ENCODE measurements at regions not wholly inside any gene's neighbourhood (a gene's known extent, or its start where the extent isn't known, plus 50 kb on each side); places are given as distances from the start of the nearest gene placed in this dataset.

DNA sequence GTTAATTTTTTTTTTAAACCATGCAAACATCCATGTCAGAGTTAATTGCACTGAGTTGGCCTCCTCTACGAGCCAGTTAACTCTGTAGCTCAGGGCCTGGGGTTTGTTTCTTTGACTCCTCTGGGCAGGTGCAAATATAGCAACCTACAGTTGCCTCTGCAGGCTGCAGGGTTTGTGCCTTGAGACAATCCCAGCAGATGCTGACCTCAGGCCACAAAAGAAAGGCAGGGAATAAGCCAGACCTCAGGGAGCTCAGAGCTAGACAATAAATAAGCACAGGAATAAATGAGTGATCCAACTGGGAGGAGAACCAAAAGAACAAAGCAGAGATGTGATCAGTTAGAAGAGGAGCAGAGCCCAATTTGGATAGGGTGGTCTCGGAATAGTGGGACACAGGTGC, 390.8 kb downstream of the SHANK2 start:
- no peak overlapping the region for H3K27ac ChIP-seq (ENCODE audit: low read depth, low read length)
- H3K9me3 ChIP-seq (ENCODE audit: control insufficient read depth, insufficient read depth, low read length) = no peaks in the 10 kb centered on the region
- no peaks in the 10 kb centered on the region for H3K27me3 ChIP-seq (ENCODE audit: control insufficient read depth, insufficient read depth, low read length)
- 60% methylated on average over 2 of the region's 2 CpGs for WGBS (ENCODE audit: insufficient coverage)
- no peak overlapping the region for H3K4me3 ChIP-seq (ENCODE audit: low read depth, low read length)
- H3K4me1 ChIP-seq (ENCODE audit: control insufficient read depth, insufficient read depth, low read length) = peaks cover 17% of the 10 kb centered on the region
- no peaks in the 10 kb centered on the region for H3K36me3 ChIP-seq (ENCODE audit: control insufficient read depth, insufficient read depth, low read length)
- peak in 1 of 6 donors; percentile 47 for DNase-seq (ENCODE audit: low read depth in 4 of 6, low spot score in 6 of 6)

DNA sequence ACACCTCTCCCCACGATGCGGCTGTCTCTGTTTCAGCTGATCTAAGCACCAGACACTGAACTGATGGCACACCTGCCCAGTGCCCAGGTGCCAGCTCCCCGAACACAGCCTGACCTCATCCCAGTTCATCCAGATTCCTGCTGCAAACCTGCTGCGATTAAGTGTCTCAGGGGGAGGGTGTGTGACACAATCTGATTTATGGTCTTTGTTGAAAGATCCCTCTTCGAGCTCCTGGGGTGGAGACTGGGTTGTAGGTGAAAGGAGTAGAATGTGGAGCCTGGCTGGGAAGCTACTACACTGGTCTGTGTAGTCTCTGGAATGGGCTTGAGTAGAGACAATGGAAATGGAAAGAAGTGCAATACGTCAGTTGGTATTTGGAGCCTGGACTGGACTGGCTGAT, 390.3 kb downstream of the SHANK2 start:
- WGBS (ENCODE audit: insufficient coverage) = 62% methylated on average over 6 of the region's 6 CpGs
- Histone ChIP-seq H3K27me3 (ENCODE audit: control insufficient read depth, insufficient read depth, low read length) (no peaks in the 10 kb centered on the region), H3K4me1 (ENCODE audit: control insufficient read depth, insufficient read depth, low read length) (peaks cover 18% of the 10 kb centered on the region), H3K36me3 (ENCODE audit: control insufficient read depth, insufficient read depth, low read length) (no peaks in the 10 kb centered on the region), H3K27ac (ENCODE audit: low read depth, low read length) (no peak overlapping the region), H3K4me3 (ENCODE audit: low read depth, low read length) (no peak overlapping the region), H3K9me3 (ENCODE audit: control insufficient read depth, insufficient read depth, low read length) (no peaks in the 10 kb centered on the region)
- no peak for DNase-seq (ENCODE audit: low read depth in 4 of 6, low spot score in 6 of 6)

DNA sequence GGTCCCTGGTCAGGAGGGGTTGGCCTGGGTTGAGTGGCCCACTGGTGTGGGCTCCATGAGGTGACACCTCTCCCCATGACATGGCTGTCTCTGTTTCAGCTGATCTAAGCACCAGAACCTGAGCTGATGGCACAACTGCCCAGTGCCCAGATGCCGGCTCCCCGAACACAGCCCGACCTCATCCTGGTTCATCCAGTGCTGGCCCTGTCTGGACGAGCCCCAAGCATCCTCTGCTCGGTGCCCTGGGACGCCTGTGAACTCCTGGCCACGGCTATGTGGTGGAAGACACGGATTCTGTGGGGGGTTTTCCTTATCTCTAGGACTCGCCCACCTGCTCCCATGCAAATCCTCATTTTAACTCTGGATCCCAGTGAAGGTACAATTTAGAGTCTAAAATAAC, 389.2 kb downstream of the SHANK2 start:
- Histone ChIP-seq H3K9me3 (ENCODE audit: control insufficient read depth, insufficient read depth, low read length) (no peaks in the 10 kb centered on the region), H3K27ac (ENCODE audit: low read depth, low read length) (no peak overlapping the region), H3K4me3 (ENCODE audit: low read depth, low read length) (no peak overlapping the region), H3K36me3 (ENCODE audit: control insufficient read depth, insufficient read depth, low read length) (no peaks in the 10 kb centered on the region), H3K27me3 (ENCODE audit: control insufficient read depth, insufficient read depth, low read length) (no peaks in the 10 kb centered on the region), H3K4me1 (ENCODE audit: control insufficient read depth, insufficient read depth, low read length) (peaks cover 22% of the 10 kb centered on the region)
- 97% methylated on average over 6 of the region's 9 CpGs for WGBS (ENCODE audit: insufficient coverage)
- no peak for DNase-seq (ENCODE audit: low read depth in 4 of 6, low spot score in 6 of 6)

DNA sequence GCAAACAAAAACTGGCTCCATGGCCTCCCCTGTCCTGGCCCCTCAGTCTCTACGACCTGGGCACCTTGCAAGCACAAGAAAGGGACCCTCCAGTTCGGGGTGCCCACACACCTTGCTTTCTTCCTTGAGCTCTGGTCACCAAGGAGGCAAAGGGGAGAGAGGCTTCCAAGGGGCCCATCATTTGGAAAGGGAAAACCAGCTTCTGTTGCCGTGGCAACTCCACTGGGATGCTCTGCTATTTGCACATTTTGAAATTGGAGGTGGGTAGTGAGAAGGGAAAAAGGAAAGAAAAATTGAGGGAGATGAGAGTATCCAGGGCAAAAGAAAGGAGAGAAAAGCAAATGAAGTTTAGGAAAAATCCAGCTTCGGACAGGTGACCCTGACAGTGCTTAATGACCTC, 388.4 kb downstream of the SHANK2 start:
- 56% methylated on average over 4 of the region's 4 CpGs for WGBS (ENCODE audit: insufficient coverage)

DNA sequence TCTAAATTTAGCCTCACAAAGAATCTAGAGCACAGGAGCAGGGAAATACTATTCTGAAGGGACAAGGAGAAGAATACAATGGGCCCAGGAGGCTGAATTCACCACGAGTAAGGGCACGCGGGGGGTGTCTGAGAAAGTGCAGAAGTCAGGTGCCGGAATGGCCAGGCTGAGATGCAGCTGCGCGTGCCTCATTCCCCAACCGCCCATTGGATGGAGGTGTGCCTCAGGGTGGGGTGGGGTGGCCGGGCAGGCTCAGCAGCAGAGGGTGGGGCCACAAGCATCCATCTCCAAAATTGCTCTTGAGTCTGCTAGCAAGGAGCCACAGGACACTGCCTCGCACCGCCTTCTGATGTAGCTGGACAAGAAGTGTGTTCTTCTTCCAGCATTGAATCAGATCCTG, 387.0 kb downstream of the SHANK2 start:
- Histone ChIP-seq H3K9me3 (ENCODE audit: control insufficient read depth, insufficient read depth, low read length) (no peaks in the 10 kb centered on the region), H3K27me3 (ENCODE audit: control insufficient read depth, insufficient read depth, low read length) (no peaks in the 10 kb centered on the region), H3K27ac (ENCODE audit: low read depth, low read length) (no peak overlapping the region), H3K4me1 (ENCODE audit: control insufficient read depth, insufficient read depth, low read length) (peaks cover 26% of the 10 kb centered on the region), H3K4me3 (ENCODE audit: low read depth, low read length) (no peak overlapping the region), H3K36me3 (ENCODE audit: control insufficient read depth, insufficient read depth, low read length) (no peaks in the 10 kb centered on the region)
- DNase-seq (ENCODE audit: low read depth in 4 of 6, low spot score in 6 of 6) = no peak
- 89% methylated on average over 10 of the region's 10 CpGs for WGBS (ENCODE audit: insufficient coverage)

More for the DNA sequence above, 388.4 kb downstream of the SHANK2 start:
- no peaks in the 10 kb centered on the region for H3K27me3 ChIP-seq (ENCODE audit: control insufficient read depth, insufficient read depth, low read length)
- H3K27ac ChIP-seq (ENCODE audit: low read depth, low read length) = no peak overlapping the region
- no peaks in the 10 kb centered on the region for H3K36me3 ChIP-seq (ENCODE audit: control insufficient read depth, insufficient read depth, low read length)
- H3K4me3 ChIP-seq (ENCODE audit: low read depth, low read length) = no peak overlapping the region
- no peaks in the 10 kb centered on the region for H3K9me3 ChIP-seq (ENCODE audit: control insufficient read depth, insufficient read depth, low read length)
- DNase-seq (ENCODE audit: low read depth in 4 of 6, low spot score in 6 of 6) = peak in 2 of 6 donors; percentile 56 to 78
- peaks cover 26% of the 10 kb centered on the region for H3K4me1 ChIP-seq (ENCODE audit: control insufficient read depth, insufficient read depth, low read length)

DNA sequence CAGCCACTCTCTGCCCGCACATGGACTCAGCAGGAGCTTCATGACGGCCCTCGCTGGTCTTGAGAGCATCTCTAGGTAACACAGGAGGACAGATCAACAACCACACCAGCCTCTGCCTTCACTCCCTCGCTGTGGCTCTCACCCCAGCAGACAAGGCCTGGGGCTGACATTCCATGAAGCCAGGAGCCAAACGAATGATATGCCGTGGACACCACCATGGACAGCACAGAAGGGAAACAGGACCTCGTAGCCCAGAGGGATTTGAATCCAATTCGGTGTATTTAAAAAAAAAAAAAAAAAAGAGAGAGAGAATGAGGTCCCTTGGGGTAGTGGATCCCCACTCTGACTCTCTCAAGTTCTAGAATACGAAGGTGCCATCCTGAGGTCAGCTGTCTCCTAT, 385.5 kb downstream of the SHANK2 start:
- no peaks in the 10 kb centered on the region for H3K27me3 ChIP-seq (ENCODE audit: control insufficient read depth, insufficient read depth, low read length)
- no peaks in the 10 kb centered on the region for H3K36me3 ChIP-seq (ENCODE audit: control insufficient read depth, insufficient read depth, low read length)
- H3K27ac ChIP-seq (ENCODE audit: low read depth, low read length) = no peak overlapping the region
- no peaks in the 10 kb centered on the region for H3K9me3 ChIP-seq (ENCODE audit: control insufficient read depth, insufficient read depth, low read length)
- DNase-seq (ENCODE audit: low read depth in 4 of 6, low spot score in 6 of 6) = no peak
- 86% methylated on average over 8 of the region's 9 CpGs for WGBS (ENCODE audit: insufficient coverage)
- H3K4me3 ChIP-seq (ENCODE audit: low read depth, low read length) = no peak overlapping the region
- H3K4me1 ChIP-seq (ENCODE audit: control insufficient read depth, insufficient read depth, low read length) = peaks cover 20% of the 10 kb centered on the region

DNA sequence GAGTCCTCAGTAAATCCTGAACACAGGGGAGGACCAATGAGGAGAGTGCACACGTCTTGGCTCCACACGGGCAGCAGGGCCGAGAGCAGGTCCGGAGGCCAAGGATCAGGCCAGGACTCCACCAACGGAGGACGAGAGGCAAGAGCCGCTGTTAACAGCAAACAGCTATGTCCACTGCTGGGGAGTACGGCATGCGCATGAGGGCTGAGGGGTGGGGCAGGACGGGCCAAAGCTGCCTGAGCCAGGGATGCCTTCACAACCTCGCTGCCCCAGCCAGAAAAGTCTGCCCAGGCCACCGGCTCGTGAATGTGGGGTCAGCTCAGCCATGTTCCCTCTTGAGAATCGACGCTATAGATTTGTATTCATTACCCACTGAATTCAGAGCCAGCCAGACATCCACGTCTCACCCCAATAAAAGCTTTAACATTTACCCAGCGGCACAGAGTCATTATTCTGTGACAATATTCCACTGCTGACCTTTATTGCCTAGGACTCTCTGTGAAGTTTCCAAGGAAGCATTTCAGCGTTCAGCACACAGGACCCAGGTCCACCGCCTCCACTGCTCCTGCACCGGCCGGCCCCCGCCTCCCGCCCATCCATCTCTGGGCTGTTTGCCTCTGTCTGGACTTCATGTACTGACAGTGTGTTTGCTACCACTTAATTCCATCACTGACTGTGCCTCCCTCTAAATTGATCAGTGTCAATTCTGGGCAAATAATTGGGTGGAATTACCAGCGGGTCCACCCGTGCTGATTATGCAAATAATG, 384.9 kb downstream of the SHANK2 start:
- 55% methylated on average over 25 of the region's 25 CpGs for WGBS (ENCODE audit: insufficient coverage)
- Histone ChIP-seq H3K9me3 (ENCODE audit: control insufficient read depth, insufficient read depth, low read length) (no peaks in the 10 kb centered on the region), H3K36me3 (ENCODE audit: control insufficient read depth, insufficient read depth, low read length) (no peaks in the 10 kb centered on the region), H3K27ac (ENCODE audit: low read depth, low read length) (no peak overlapping the region), H3K4me3 (ENCODE audit: low read depth, low read length) (no peak overlapping the region), H3K27me3 (ENCODE audit: control insufficient read depth, insufficient read depth, low read length) (no peaks in the 10 kb centered on the region), H3K4me1 (ENCODE audit: control insufficient read depth, insufficient read depth, low read length) (peaks cover 20% of the 10 kb centered on the region)
- peak in 1 of 6 donors; percentile 58 for DNase-seq (ENCODE audit: low read depth in 4 of 6, low spot score in 6 of 6)

DNA sequence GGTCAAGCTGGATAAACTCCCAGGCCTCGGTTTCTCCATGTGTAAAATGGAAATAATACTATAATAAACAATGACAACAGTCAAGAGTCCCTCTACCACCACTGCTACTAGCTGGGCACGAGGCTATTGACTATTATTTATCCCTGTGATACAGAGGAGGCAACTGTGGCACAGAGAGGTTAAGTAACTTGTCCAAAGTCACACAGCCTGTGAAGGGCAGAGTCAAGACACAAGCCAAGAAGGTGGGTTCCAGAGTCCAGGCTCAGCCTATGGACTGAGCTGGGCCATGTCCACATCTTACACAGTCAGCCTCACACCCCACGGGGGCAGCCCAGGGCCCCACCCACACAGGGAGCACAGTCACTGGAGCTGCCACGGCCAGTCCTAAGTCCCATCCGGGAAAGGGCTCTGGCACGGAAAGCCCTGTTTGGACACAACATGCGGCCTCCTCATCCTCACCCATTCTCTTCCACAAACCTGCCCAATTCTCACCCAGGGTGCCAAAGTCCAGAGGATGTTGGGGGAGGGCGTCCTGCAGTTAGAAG, 384.0 kb downstream of the SHANK2 start:
- Histone ChIP-seq H3K9me3 (ENCODE audit: control insufficient read depth, insufficient read depth, low read length) (no peaks in the 10 kb centered on the region), H3K27ac (ENCODE audit: low read depth, low read length) (no peak overlapping the region), H3K36me3 (ENCODE audit: control insufficient read depth, insufficient read depth, low read length) (no peaks in the 10 kb centered on the region), H3K4me3 (ENCODE audit: low read depth, low read length) (no peak overlapping the region), H3K4me1 (ENCODE audit: control insufficient read depth, insufficient read depth, low read length) (peaks cover 29% of the 10 kb centered on the region), H3K27me3 (ENCODE audit: control insufficient read depth, insufficient read depth, low read length) (no peaks in the 10 kb centered on the region)
- 83% methylated on average over 3 of the region's 8 CpGs for WGBS (ENCODE audit: insufficient coverage)
- DNase-seq (ENCODE audit: low read depth in 4 of 6, low spot score in 6 of 6) = no peak

DNA sequence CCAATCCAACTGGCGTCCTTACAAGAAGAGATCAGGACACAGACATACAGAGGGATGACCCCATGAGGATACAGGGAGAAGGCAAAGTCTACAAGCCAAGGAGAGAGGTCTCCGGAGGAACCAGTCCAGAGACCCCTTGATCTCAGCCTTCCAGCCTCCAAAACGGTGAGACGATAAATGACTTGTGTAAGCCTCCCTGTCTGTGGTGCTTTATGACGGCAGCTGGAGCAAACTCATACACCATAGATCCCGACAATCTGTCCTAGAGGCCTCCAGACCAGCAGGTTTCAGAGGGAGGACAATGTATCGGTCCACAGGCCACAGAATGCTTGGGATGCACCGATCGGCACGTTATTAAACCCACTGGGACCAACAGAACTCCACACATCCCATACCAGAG, 383.3 kb downstream of the SHANK2 start:
- H3K27me3 ChIP-seq (ENCODE audit: control insufficient read depth, insufficient read depth, low read length) = no peaks in the 10 kb centered on the region
- H3K4me1 ChIP-seq (ENCODE audit: control insufficient read depth, insufficient read depth, low read length) = peaks cover 28% of the 10 kb centered on the region
- no peak for DNase-seq (ENCODE audit: low read depth in 4 of 6, low spot score in 6 of 6)
- no peak overlapping the region for H3K27ac ChIP-seq (ENCODE audit: low read depth, low read length)
- H3K9me3 ChIP-seq (ENCODE audit: control insufficient read depth, insufficient read depth, low read length) = no peaks in the 10 kb centered on the region
- WGBS (ENCODE audit: insufficient coverage) = 75% methylated on average over 5 of the region's 10 CpGs
- H3K4me3 ChIP-seq (ENCODE audit: low read depth, low read length) = no peak overlapping the region
- no peaks in the 10 kb centered on the region for H3K36me3 ChIP-seq (ENCODE audit: control insufficient read depth, insufficient read depth, low read length)

DNA sequence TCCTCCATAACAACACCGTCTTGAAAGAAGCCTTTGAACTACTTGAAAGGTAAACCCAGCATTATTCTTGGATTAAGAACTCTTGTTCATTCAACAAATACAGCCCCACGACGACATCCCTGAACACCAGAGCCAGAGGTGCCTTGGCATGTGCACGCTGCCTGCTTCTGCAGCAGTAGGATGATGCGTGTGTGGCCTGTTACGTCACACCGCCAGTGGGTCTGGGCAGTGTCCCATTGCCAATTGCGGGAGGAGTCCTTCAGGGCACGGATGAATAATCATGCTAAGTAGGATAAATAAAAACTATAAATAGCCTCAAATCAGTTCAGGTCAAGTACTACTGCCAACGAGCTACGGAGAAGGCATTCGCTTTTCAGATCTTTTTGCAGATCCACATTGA, 380.5 kb downstream of the SHANK2 start:
- H3K36me3 ChIP-seq (ENCODE audit: control insufficient read depth, insufficient read depth, low read length) = no peaks in the 10 kb centered on the region
- DNase-seq (ENCODE audit: low read depth in 4 of 6, low spot score in 6 of 6) = no peak
- no peak overlapping the region for H3K27ac ChIP-seq (ENCODE audit: low read depth, low read length)
- 76% methylated on average over 7 of the region's 12 CpGs for WGBS (ENCODE audit: insufficient coverage)
- no peak overlapping the region for H3K4me3 ChIP-seq (ENCODE audit: low read depth, low read length)
- H3K27me3 ChIP-seq (ENCODE audit: control insufficient read depth, insufficient read depth, low read length) = no peaks in the 10 kb centered on the region
- H3K4me1 ChIP-seq (ENCODE audit: control insufficient read depth, insufficient read depth, low read length) = peaks cover 25% of the 10 kb centered on the region
- H3K9me3 ChIP-seq (ENCODE audit: control insufficient read depth, insufficient read depth, low read length) = no peaks in the 10 kb centered on the region
